HG03342 (cell line): ENCODE measurements at regions not wholly inside any gene's neighbourhood (a gene's known extent, or its start where the extent isn't known, plus 50 kb on each side); places are given as distances from the start of the nearest gene placed in this dataset.

Experiments used
- ATAC-seq: cut with Tn5 transposase; IDR thresholded peaks from one replicate; pipeline ENCODE4 v1.9.1; 2021; ENCODE audit warnings: mild to moderate bottlenecking, moderate library complexity; ENCODE audit not compliant: unreplicated experiment

DNA sequence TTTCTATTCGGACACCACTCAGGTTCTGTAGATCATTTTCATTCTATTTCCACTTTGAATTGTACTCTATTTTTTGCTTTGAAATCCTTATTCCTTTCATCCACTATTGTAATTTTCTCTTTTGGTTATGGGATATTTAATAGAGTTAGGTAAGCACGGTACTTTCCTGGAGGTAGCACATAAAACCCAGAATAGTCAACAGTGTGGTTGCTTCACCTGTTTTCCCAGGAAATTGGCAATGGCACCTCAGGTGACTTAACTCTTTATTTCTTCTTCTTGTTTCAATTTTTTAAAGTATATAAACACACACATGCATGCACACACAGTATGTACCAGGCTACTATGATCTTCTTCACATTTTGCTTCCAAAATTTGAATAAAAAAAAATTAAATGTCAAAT lies 682.0 kb upstream of the TMEFF2 start:
- ATAC-seq: no peak

DNA sequence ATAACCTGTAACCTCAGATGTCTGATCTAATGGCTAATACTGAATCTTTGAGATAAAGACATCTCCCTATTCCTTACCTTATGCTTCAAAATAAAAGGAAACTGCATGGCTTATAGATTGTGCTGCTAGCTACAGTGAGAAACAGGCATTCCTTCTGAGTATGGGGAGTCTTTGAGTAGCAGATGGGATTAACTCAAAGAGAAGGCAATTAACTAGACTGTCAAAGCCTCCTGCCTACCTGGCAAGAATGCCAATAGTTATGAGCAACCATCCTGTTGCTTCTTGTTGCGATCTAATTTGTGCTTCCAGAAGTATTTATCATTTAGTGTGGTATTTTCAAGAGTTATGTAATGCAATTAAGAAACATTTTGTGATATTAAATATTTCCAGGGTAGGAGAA lies 660.0 kb upstream of the TMEFF2 start:
- ATAC-seq: no peak

DNA sequence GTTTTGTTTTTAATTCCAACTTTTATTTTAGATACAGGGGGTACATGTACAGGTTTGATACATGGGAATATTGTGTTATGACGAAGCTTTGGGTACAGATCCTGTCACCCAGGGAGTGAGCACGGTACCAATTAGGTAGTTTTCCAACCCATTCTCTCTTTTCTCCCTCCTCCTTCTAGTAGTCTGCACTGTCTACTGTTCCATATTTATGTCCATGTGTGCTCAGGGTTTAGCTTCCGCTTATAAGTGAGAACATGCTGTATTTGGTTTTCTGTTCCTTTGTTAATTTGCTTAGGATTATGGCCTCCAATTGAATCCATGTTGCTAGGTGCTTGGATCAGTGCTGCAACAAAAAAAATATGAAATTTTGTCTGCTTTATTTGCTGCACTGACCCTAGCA lies 659.3 kb upstream of the TMEFF2 start:
- ATAC-seq: no peak

DNA sequence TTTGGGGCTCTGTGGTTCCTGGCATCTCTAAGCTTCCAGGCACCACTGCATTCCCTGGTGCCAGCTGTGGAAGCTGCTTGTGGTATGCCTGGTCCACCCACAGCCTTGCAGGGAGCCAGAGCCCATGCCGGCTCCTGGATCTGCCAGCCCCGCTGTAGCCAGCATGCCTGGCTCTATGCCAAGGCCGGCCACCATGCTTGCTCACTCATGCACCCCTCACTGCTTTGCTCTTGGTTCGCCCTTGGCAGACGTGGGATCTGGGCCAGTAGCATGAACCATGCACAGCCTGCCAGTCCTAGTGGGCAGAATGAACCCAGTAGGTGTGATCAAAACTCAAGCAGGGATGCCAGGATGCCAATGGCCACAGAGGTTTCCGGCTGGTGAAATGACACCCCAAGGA lies 634.2 kb upstream of the TMEFF2 start:
- no peak for ATAC-seq

DNA sequence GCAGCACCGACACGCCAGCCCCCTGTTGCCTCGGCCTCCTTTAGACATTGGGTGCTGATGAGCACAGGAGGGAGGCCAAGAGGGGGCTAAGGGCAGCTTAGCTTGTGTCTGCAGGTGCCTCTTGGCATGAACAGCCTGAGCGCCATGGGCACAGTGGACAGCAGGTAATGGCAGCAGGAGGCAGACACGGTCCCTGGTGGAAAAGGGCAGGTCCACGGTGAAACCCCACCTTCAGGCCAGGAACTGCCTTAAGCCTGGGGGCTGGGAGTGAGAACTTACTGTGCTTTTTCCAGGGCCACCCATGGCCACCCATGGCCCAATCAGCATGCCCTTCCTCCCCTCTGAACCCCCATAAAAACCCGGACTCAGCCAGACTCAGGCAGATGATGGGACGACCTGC lies 633.4 kb upstream of the TMEFF2 start:
- ATAC-seq: no peak

DNA sequence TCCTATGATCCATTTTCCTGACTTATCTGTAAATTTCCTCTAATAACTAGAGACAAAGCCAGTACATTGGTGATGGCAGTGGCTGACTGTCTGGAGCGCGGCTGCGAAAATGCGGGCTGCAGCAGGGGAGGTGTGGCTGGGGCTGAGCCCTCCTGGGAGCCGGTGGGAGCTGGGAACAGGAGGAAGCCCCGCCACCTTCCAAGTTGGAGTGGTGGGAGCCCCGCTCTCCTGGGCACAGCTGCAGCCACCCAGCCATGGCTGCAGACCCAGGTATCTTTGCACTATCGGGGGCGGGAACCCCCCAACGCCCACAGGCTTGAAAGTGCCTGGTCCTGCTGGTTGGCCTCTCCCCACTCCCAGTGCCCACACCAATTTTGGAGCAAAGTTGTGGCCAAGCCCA lies 633.0 kb upstream of the TMEFF2 start:
- ATAC-seq: no peak

DNA sequence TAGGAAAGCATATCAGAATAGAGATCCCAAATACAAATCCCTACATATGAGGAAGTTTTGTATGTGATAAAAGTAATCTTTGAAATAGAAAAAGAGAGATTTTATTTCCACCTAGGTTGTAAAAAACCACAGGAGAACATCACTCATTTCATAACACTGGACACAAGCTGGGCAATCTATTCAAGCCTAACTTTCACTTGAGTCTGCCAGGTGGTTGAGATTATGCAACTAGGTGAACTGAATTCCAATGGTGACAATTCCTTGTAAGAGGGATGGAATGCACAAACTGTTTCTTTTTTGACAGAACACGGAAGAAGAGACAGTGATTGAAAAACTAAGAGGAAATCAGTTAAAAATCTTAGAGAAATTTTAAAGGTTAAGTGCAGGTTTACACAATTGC lies 619.6 kb upstream of the TMEFF2 start:
- ATAC-seq: no peak

DNA sequence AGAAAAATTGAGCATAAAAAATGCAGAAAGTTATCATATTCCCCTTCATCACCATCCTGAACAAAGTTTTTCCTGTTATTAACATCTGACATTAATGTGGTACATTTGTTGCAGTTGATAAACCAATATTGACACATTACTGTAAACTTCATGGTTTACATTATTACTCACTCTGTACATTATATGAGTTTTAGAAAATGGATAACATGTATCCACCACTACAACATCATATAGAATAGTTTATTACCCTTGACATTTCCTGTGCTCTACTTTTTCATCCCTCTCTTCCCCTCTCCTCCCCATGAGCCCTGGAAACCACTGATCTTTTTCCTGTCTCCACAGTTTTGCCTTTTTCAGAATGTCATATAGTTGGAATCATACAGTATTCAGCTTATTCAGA lies 618.6 kb upstream of the TMEFF2 start:
- no peak for ATAC-seq

DNA sequence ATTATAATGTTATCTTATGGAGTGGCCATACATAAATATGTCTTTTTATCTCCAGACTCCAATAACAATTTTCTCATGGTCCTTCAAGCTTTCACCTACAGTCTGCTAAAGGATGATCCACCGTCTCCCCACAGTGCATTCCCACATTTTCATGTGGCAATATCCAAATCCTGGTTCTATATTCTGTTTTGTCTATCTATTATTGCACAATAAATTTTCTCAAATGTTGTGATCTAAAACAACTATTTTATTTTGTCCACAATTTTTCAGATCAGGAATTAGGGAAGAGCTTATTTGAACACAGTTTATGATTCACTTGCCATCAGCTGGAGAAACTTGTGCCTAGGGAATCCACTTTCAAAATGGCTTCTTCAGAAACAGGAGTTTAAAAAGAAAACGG lies 614.4 kb upstream of the TMEFF2 start:
- ATAC-seq: no peak

DNA sequence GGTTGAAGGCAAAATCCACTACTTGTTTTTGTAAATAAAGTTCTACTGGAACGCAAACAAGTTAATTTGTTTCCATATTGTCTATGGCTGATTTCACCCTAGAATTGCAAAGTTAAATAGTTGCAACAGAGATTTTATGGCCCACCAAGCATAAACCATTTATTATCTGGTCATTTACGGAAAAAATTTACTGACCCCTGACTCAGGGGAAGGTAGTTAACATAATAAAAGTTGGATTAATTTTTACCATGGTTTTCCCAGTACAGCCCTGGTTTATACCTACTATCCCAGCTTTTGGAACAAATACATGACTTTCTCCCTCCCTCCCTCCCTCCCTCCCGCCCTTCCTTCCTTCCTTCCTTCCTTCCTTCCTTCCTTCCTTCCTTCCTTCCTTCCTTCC lies 588.9 kb upstream of the TMEFF2 start:
- ATAC-seq: no peak

DNA sequence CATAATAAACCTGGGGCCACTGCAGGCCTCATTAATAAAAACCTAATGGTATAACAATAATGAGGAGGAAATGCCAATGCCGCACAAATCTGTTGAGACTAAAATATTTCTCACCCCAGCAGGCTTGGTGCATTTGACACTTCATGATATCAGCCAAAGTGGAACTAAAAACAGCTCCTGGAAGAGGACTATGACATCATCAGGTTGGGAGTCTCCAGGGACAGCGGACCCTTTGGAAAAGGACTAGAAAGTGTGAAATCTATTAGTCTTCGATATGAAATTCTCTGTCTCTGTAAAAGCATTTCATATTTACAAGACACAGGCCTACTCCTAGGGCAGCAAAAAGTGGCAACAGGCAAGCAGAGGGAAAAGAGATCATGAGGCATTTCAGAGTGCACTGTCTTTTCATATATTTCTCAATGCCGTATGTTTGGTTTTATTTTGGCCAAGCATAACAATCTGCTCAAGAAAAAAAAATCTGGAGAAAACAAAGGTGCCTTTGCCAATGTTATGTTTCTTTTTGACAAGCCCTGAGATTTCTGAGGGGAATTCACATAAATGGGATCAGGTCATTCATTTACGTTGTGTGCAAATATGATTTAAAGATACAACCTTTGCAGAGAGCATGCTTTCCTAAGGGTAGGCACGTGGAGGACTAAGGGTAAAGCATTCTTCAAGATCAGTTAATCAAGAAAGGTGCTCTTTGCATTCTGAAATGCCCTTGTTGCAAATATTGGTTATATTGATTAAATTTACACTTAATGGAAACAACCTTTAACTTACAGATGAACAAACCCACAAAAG lies 580.9 kb upstream of the TMEFF2 start:
- ATAC-seq: no peak

DNA sequence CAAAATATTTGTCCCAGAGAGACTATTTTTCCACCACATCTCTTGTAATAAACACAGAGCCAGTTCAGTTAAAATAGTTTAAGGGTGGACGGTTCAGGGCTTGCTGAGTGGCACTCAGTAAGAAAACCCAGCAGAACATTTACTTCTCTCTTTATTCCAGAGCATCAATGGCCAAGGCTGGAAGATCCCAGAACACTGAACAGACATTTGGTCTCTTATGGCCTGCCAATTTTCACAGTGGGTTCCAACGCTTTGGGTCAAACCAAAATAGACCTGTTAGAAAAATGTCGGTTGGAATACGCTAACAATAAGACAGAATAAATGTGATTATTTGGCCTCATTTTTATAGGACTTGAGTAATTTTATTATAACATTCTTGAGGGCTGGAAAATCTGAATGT lies 580.3 kb upstream of the TMEFF2 start:
- no peak for ATAC-seq

DNA sequence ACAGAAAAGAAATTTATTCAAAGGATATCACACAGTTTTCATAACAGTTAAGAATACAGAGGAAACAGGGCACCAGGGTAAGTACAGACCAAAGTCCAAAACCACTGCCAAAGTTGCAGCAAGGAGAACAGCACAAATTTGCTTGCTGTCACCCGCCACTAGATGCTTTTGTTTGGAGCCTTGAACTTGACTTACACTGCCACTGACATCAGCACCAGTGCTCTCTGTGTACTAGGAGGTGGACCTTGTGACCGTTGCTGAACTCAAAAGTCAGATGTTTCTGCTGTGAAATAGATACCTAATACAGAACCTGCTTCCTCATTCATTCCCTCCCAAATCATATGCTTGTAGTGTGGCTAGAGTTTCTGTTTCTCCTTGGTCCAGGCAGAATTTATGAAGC lies 578.3 kb upstream of the TMEFF2 start:
- ATAC-seq: no peak

DNA sequence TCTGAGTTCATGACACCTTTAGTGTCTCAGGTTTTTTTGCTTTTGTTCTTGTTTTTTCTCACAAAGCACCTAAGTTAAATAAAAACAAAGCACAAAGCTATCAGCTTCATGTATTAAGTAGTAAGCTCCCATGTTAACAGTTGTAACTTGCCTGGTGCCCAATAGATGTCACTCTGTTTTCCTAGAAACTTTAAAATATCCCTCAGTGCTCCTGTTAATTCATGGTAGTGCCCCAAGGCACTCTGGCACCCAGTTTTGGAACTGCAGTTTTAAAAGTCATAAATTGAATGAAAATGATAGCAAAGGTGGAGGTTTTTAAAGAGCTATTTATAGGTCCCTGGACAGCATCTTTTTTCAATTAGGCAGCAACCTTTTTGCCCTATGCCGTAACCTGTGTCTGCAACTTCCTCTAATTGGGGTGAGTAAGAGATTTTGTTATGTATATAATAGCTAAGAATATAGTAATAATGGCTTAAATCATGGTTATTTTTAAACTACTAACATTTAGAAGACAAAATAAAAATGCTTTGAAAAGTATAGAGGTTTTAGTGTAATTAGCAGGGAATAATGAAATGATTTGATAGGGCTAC lies 555.0 kb upstream of the TMEFF2 start:
- no peak for ATAC-seq

DNA sequence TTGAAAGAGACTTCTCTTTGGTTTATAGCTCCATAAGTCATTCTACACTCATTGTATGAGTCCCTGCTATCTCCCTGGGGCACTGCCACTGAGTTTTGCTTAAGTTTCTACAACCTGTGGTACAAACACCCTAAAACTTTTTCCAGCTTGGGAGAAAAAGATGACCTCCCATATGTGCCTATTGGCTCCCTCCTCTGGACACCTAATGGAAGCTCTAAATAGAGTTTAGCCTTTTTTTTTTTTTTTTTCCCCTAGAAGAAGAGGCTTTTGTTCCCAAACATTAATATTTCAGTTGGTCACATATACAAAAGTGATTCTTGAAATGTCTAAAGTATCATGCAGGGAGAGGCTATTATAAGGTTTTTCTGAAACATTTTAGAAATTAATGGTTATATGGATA lies 547.2 kb upstream of the TMEFF2 start:
- ATAC-seq: no peak

DNA sequence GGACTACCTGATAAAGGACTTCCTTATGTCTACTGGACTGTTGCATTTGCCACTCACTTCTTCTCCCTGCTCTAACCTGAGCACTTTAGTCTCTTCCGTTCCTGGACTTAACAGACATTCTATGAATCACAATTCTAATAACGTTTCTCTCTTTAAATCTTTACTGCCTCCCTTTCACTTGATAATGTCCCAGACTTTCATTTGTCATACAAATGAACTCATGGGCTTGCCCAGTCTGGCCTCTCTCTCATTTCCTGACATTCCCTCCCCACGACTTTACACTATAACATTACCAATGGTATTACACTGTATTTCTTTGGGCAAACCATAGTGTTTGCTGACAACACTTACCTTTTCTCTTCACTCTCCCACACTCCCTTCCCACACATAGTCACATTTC lies 540.7 kb upstream of the TMEFF2 start:
- no peak for ATAC-seq

DNA sequence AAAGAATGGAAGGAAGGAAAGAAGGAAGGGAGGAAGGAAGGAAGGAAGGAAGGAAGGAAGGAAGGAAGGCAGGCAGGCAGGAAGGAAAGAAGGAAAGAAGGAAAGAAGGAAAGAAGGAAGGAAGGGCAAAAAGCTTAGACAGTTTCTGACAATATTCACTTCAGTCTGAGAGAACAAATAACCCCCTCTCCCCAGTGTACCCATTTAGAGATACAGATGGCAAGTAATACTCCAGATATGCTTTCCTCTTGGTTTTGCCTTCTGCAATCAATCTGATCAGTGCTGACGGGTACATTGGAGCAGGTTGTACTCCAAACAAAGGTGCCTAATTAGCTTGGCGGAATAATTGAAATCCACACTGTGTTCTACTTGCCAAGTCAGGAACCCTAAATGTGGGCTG lies 534.6 kb upstream of the TMEFF2 start:
- ATAC-seq: no peak

DNA sequence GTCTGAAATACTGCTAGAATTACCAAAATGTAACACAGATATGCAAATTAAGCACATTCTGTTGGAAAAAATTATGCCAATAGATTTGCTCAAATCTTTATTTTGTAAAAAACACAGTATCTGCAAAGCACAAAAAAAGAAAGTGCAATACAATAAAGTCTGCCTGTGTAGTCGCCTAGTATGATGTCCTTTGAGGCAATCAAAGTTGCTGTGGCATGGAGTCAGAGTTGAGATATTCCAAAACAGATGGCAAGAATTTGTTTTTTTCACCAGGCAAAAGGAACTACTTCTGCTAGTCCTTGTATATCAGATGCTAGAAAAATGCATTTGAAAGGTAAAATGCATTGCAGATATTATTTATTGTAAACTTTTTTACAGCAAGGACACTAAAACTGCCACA lies 531.3 kb upstream of the TMEFF2 start:
- no peak for ATAC-seq

DNA sequence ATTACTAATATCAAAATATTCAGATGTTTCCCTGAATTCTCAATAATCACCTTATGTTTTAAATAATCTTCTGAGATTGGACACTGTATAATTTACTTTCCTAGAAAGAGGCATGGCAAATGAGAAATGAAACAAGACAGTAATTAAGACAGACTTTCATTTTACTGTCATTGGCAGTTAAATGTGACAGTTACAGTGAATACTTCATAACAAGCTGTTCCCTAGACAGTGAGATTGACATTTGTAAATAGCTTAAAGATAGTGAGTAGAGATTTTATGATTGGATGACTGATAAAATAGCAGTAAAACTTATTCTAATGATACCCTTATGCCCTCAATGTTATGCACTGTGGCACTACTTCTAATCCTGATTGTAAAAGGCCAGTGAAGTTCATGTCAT lies 524.9 kb upstream of the TMEFF2 start:
- ATAC-seq: no peak

DNA sequence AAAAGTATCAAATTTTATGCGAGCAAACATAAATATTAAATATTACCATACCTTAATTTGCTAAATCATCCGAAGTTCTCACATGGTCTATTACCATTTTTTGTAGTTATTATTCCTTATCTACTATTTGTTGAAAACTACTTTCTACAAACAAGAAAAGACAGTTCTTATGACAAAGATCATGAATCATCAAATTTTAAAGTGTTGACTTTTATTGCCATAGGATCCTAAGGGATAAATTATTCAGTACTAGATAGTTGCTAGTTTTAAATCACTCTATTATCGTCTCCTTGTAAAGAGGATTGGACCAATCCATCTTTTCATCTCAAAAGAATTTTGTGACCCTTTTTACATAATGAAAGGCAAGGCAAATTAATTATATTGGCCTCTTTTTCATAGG lies 523.6 kb upstream of the TMEFF2 start:
- ATAC-seq: no peak

DNA sequence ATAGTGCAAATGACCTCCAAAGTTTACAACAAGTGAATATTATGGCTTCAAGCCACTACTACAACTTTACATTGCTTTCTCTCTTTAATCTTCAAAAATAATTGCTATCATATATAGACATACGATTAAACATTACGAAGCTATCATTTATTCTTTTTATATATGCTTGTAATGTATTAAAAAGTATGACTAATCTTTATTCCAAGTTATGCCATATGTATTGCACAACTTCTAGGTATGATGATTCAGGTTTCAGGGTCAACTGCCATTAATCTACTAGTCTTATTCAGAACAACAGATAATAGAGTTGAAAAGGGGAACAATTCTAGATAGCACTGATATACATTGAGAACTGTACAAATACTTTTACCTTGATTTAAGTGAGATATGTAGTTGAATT lies 506.2 kb upstream of the TMEFF2 start:
- ATAC-seq: no peak

DNA sequence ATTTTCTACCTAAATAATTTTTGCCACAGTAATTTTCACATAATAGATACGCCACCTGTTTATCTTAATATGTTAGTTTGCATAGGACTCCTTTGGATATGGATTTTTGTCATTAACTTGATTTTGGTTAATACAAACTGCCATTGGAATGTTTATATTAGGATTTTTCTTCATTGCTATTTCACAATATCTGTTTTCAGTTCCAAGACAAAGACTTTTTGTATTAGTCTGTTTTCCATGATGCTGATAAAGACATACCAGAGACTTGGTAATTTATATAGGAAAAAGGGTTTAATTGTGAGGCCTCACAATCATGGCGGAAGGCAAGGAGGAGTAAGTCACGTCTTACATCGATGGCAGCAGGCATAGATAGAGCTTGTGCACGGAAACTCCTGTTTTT lies 503.1 kb upstream of the TMEFF2 start:
- ATAC-seq: no peak

DNA sequence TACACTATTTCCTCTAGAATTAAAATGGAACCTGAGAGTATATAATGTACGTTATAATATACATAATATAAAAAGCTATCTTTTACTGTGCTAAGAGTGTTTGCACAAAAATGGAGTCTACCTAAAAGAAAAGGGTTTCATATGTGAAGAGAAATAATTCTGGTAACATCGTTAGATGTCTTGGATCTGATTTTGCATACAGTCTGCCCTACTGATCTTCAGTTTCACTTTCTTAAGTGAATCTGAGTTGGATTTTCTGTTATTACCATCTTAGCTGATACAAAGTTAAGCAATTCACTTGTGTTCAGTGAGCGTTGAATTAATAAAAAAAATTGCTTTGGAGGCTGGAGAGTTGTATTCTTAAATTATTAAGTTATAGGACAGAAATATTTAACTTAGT lies 502.1 kb upstream of the TMEFF2 start:
- no peak for ATAC-seq
